HG03460 (cell line): ENCODE measurements at regions not wholly inside any gene's neighbourhood (a gene's known extent, or its start where the extent isn't known, plus 50 kb on each side); places are given as distances from the start of the nearest gene placed in this dataset.

Source experiments
- ATAC-seq: cut with Tn5 transposase; IDR thresholded peaks from one replicate; pipeline ENCODE4 v1.9.1; 2021; ENCODE audit not compliant: unreplicated experiment

DNA sequence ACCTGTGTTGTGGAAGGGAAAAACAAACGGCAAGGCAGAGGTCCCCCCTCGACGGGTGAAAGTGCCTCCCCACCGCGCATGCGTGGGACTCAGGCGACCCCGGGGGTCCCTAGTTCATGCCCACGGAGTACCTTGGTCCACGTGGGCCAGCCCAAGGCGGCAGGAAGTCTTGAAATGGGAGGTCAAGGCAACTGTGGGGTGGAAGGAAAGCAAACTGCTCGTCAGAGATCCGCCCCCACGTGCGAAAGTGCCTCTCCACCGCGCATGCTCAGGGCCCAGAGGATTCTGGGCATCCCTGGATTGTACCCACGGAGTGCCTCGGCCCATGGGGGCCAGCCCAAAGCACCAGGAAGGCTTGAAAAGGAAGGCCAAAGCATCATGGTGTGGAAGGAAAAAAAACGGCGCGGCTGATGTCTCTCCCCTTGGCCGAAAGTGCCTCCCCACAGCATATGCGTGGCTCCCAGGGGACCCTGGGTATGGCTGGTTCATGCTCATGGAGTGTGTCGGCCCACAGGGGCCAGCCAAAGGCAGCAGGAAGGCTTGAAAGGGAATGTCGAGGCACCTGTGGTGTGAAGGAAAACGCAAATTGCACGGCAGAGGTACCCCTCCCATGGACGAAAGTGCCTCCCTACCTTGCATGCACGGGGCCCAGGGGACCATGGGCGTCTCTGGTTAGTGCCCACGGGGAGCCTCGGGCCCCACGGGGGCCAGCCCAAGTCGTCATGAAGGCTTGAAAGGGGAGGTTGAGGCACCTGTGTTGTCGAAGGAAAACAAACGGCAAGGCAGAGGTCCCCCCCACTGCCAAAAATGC lies 369.7 kb downstream of the ALG10 start:
- no peak for ATAC-seq

DNA sequence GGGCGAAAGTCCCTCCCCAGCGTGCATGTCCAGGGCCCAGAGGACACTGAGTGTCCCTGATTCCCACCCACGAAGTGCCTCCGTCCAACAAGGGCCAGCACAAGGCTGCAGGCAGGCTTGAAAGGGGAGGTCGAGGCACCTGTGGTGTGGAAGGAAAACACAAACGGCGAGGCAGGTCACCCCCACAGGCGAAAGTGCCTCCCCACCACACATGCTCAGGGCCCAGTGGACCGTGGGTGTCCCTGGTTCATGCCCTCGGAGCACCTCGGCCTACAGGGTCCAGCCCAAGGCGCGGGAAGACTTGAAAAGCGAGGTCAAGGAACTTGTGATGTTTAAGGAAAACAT lies 370.4 kb downstream of the ALG10 start:
- no peak for ATAC-seq

DNA sequence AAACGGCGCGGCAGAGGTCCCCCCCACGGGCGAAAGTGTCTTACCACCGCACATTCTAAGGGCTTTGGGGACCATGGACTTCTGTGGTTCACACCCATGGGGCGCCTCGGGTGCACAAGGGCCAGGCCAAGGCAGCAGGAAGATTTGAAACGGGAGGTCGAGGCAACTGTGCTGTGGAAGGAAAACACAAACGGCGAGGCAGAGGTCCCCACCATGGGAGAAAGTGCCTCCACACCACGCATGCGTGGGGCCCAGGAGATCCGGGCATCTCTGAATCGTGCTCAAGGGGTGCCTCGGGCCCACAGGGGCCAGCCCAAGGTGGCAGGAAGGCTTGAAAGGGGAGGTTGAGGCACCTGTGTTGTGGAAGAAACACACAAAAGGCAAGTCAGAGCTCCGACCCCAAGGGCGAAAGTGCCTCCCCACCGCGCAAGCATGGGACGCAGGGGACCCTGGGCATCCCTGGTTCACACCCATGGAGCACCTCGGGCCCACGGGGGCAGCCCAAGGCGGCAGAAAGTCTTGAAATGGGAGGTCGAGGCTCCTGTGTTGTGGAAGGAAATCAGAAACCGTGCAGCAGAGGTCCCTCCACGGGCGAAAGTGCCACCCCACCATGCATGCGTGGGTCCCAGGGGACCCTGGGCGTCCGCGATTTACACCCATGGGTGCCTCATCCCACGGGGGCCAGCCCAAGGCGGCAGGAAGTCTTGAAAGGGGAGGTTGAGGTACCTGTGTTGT lies 371.0 kb downstream of the ALG10 start:
- no peak for ATAC-seq

DNA sequence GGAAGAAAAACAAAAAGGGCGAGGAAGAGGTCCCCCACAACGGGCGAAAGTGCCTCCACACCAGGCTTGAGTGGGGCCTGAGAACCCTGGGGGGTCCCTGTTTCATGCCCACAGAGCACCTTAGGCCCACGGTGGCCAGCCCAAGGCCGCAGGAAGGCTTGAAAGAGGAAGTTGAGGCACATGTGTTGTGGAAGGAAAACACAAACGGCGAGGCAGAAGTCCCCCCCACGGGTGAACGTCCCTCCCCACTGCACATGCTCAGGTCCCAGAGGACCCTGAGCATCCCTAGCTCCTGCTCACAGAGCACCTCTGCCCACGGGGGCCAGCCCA lies 371.5 kb downstream of the ALG10 start:
- ATAC-seq: no peak

DNA sequence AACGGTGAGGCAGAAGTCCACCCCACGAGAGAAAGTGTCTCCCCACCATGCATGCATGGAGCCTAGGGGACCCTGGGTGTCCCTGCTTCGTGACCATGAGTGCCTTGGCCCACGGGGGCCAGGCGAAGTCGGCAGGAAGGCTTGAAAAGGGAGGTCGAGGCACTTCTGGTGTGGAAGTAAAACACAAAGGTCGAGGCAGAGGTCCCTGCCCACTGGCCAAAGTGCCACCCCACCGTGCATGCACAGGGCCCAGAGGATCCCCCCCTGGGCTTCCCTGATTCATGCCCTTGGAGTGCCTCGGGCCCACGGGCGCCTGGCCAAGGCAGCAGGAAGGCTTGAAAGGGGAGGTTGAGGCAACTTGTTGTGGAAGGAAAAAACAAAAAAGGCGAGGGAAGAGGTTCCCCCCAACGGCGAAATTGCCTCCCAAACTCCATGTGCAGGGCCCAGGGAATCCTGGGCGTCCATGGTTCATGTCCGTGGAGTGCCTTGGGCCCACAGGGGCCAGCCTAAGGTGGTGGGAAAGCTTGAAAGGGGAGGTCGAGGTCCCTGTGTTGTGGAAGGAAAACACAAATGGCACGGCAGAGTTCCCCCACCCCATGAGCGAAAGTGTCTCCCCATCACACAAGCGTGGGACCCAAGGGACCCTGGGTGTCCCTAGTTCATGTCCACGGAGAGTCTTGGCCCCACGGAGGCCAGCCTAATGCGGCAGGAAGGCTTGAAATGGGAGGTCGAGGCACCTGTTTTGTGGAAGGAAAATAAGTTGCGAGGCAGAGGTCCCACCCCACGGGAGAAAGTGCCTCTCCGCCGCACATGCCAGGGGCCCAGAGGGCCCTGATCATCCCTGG lies 372.1 kb downstream of the ALG10 start:
- ATAC-seq: no peak

DNA sequence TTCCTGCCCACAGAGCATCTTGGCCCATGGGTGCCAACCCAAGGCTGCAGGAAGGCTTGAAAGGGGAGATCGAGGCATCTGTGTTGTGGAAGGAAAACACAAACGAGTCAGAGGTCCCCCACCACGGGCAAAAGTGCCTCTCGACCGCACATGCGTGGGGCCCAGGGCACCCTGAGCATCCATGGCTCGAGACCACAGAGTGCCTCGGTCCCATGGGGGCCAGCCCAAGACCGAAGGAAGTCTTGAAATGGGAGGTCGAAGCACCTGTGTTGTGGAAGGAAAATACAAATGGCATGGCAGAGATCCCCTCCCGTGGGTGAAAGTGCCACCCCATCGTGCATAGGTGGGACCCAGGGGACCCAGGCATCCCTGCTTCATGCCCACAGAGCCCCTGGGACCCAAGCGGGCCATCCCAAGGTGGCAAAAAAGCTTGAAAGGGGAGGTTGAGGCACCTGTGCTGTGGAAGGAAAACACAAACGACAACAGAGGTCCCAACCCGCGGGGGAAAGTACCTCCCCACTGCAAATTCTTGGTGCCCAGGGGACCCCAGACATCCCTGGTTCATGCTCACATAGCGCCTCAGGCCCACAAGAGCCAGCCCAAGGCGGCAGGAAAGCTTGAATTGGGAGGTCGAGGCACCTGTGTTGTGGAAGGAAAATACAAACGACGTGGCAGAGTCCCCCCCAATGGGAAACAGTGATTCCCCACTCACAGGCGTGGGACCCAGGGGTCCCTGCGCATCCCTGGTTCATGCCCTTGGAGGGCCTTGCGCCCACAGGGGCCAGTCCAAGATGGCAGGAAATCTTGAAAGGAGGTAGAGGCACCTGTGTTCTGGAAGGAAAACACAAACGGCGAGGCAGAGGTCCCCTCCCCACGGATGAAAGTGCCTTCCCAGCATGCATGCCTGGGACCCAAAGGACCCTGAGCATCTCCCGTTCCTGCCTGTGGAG lies 373.0 kb downstream of the ALG10 start:
- no peak for ATAC-seq

DNA sequence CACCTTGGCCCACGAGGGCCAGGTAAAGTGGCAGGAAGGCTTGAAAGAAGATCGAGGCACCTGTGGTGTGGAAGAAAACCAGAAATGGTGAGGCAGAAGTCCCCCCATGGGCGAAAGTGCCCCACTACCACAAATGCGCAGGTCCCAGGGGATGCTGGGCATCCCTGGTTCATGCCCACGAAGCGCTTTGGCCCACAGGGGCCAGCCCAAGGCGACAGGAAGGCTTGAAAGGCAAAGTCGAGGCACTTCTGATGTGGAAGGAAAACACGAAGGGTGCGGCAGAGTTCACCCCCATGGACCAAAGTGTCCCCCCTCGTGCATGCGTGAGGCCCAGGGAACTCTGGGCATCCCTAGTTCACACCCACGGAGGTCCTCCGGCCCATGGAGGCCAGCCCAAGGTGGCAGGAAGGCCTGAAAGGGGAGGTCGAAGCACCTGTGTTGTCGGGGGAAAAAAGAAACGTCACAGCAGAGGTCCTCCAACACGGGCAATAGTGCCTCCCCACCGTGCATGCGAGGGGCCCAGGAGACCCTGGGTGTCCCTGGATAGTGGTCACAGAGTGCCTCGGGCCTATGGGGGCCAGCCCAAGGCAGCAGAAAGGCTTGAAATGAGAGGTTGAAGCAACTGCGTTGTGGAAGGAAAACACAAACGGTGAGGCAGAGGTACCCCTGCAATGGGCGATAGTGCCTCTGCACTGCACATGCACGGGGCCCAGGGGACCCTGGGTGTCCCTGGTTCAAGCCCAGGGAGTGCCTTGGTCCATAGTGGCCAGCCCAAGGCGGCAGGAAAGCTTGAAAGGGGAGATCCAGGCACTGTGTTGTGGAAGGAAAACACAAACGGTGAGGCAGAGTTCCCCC lies 373.9 kb downstream of the ALG10 start:
- ATAC-seq: no peak

DNA sequence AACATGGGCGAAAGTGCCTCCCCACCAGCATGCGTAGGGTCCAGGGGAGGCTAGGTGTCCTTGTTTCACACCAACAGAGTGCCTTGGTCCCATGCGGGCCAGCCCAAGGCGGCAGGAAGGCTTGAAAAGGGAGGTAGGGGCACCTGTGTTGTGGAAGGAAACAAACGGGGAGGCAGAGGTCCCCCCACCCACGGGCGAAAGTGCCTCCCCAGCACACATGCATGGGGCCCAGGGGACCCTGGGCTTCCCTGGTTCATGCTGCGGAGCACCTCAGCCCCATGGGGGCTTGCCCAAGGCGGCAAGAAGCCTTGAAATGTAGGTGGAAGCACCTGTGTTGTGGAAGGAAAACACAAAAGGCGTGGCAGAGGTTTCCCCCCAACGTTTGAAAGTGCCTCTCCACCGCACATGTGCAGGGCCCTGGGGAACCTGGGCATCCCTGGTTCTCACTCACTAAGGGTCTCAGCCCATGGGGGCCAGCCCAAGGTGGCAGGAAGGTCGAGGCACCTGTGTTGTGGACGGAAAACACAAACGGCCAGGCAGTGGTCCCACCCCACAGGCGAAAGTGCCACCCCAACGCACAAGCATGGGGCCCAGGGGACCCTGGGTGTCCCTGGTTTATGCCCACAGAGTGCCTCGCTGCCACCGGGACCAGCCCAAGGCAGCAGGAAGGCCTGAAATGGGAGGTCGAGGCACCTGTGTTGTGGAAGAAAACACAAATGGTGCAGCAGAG lies 374.7 kb downstream of the ALG10 start:
- ATAC-seq: no peak

DNA sequence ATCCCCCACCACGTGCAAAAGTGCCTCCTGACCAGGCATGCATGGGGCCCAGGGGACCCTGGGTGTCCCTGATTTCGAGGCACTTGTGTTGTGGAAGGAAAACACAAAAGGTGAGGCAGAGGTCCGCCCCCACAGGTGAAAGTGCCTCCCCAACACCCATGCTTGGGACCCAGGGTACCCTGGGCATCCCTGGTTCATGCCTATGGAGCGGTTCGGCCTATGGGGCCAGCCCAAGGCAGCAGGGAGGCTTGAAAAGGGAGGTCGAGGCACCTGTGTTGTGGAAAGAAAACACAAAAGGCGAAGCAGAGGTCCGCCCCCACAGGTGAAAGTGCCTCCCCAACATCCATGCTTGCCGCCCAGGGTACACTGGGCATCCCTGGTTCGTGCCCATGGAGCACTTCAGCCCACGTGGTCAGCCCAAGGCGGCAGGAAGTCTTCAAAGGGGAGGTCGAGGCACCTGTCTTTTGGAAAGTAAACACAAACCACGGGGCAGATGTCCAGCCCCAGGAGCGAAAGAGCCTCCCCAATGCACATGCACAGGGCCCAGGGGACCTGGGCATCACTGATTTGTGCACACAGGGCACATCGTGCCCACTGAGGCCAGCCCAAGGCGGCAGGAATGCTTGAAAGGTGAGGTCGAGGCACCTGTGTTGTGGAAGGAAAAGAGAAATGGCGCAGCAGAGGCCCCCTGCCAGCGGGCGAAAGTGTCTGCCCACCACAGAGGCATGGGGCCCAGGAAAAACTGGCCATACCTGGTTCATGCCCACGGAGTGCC lies 375.5 kb downstream of the ALG10 start:
- ATAC-seq: no peak

DNA sequence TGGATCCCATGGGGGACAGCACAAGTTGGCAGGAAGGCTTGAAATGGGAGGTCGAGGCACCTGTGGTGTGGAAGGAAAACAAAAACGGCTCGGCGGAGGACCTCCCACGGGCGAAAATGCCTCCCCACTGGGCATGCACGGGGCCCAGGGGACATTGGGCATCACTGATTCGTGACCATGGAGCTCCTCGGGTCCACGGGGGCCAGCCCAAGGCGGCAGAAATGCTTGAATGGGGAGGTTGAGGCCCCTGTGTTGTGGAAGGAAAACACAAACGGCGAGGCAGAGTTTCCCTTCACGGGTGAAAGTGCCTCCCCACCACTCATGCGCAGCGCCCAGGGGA lies 376.0 kb downstream of the ALG10 start:
- no peak for ATAC-seq

DNA sequence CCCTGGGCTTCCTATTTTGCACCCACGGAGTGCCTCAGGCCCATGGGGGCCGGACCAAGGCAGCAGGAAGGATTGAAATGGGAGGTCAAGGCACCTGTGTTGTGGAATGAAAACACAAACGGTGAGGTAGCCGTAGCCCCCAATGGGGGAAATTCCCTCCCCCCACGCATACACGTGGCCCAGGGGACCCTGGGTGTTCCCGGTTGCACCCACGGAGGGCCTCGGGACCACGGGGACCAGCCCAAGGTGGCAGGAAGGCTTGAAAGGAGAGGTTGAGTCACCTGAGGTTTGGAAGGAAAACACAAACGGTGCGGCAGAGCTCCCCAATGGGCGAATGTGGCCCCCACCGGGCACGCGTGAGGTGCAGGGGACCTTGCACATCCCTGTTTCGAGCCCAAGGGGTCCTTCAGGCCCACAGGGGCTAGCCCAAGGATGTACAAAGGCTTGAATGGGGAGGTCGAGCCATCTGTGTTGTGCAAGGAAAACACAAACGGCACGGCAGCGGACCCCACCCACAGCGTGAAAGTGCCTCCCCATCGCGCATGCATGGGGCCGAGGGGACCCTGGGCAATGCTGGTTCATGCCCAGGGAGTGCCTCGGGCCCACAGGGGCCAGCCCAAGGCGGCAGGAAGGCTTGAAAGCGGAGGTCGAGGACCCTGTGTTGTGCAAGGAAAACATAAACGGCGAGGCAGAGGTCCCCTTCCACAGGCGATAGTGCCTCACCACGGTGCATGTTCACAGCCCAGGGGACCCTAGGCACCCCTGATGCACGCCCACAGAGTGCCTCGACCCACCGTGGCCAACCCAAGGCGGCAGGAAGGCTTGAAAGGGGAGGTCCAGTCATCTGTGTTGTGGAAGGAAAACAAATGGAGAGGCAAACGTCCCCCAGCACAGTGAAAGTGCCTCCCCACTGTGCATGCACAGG lies 376.7 kb downstream of the ALG10 start:
- no peak for ATAC-seq

DNA sequence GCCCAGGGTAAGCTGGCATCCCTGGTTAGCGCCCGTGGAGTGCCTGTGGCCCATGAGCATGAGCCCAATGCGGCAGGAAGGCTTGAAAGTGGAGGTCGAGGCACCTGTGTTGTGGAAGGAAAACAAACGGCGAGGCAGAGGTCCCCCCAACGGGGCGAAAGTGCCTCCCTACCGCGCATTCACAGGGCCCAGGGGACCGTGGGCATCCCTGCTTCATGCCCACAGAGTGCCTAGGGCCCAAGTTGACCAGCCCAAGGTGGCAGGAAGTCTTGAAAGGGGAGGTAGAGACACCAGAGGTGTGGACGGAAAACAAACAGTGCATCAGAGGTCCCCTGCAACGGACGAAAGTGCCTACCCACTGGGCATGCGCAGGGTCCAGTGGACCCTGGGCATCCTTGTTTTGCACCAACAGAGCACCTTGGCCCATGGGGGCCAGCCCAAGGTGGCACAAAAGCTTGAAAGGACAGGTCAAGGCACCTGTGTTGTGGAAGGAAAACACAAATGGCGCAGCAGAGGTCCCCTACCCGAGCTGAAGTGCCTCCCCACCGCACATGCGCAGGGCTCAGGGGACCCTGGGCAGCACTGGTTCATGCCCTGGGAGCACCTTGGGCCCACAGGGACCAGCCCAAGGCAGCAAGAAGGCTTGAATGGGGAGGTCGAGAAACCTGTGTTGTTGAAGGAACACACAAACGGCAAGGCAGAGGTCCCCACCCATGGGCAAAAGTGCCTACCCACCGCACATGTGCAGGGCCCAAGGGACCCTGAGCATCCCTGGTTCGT lies 377.5 kb downstream of the ALG10 start:
- no peak for ATAC-seq

DNA sequence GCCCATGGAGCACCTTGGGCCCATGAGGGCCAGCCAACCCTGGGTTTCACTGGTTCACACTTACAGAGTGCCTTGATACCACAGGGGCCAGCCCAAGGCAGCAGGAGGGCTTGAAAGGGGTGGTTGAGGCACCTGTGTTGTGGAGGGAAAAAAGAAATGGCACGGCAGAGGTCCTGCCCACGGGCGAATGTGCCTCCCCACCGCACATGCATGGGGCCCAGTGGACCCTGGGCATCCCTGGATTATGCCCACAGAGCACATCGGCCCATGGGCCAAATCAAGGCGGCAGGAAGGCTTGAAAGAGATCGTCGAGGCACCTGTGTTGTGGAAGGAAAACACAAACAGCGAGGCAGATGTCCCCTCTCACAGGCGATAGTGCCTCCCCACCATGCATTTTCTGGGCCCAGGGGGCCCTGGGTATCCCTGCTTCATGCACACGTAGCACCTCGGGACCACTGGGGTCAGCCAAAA lies 378.1 kb downstream of the ALG10 start:
- ATAC-seq: no peak

DNA sequence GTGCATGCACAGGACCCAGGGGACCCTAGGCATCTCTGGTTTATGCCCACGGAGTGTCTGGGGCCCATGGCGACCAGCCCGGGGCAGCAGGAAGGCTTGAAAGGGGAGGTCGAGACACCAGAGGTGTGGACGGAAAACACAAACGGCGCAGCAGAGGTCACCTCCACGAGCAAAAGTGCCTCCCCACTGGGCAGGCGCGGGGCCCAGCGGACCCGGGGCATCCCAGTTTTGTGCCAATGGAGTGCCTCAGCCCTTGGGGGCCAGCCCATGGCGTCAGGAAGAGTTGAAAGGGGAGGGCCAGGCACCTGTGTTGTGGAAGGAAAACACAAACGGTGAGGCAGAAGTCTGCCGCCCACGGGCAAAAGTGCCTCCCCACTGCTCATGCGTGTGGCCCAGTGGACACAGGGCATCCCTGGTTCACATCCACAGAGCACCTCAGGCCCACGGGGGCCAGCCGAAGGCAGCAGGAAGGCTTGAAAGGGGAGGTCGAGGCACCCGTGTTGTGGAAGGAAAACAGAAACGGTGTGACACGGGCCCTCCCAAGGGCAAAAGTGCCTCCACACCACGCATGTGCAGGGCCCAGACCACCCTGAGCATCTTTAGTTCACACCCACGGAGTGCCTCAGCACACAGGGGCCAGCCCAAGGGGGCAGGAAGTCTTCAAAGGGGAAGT lies 378.8 kb downstream of the ALG10 start:
- no peak for ATAC-seq

DNA sequence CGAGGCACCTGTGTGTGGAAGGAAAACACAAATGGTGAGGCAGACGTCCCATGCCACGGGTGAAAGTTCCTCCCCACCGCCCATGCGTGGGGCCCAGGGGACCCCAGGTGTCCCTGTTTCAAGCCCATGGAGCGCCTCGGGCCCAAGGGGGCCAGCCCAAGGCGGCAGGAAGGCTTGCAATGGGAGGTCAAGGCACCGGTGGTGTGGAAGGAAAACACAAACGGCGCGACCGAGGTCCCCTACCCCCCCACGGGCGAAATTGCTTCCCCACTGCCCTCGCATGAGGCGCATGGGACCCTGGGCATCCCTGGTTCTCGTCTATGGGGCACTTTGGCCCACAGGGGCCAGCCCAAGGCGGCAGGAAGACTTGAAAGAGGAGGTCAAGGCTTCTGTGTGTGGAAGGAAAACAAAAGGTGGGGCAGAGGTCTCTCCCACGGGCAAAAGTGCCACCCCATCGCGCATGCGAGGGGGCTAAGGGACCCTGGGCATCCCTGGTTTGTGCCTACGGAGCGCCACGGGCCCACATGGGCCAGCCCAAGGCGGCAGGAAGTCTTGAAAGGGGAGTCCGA lies 379.4 kb downstream of the ALG10 start:
- ATAC-seq: no peak
